OCI-LY3 (cell line): ENCODE measurements at regions not wholly inside any gene's neighbourhood (a gene's known extent, or its start where the extent isn't known, plus 50 kb on each side); places are given as distances from the start of the nearest gene placed in this dataset.

Experiments used
- EZH2phosphoT487 ChIP-seq: fragments of 200-600 bp; shearing (Covaris generic); IDR thresholded peaks from 2 replicates; pipeline ENCODE4 v1.6.1; 2018; ENCODE audit warnings: antibody characterized with exemption, mixed run types, low read depth
- TF ChIP-seq, protein P1 (sequence below): fragments of 200-600, 300-600 bp; sonication (generic); IDR thresholded peaks from 2 replicates; pipeline ENCODE4 v1.5.1; 2014; ENCODE audit warnings: antibody characterized with exemption, low read length, low read depth

DNA sequence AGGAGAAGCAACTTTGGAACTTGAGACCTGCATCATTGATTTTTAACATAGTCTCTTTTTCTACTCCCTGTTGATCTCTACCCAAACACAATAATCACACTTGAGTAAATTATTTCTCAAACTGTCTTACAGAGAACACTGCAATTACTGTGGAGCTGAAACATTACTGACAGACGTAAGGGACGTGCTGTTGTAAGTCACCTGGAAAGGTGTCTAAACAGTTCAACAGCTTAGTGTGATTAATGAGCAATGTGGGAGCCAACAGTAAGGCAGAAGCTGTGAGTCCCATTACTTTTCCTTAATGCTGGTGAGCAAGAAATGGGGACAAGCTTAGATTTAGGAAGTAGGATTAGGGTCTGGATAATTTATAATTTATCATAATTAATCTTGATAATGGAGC, 265.7 kb downstream of the DLEU7 start:
- TF ChIP-seq, protein P1, sequence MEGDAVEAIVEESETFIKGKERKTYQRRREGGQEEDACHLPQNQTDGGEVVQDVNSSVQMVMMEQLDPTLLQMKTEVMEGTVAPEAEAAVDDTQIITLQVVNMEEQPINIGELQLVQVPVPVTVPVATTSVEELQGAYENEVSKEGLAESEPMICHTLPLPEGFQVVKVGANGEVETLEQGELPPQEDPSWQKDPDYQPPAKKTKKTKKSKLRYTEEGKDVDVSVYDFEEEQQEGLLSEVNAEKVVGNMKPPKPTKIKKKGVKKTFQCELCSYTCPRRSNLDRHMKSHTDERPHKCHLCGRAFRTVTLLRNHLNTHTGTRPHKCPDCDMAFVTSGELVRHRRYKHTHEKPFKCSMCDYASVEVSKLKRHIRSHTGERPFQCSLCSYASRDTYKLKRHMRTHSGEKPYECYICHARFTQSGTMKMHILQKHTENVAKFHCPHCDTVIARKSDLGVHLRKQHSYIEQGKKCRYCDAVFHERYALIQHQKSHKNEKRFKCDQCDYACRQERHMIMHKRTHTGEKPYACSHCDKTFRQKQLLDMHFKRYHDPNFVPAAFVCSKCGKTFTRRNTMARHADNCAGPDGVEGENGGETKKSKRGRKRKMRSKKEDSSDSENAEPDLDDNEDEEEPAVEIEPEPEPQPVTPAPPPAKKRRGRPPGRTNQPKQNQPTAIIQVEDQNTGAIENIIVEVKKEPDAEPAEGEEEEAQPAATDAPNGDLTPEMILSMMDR, result no peak
- no peak for TF ChIP-seq EZH2phosphoT487
